GF-D8 (cell line): ENCODE measurements at regions not wholly inside any gene's neighbourhood (a gene's known extent, or its start where the extent isn't known, plus 50 kb on each side); places are given as distances from the start of the nearest gene placed in this dataset.

Experiments
- DNase-seq: peaks from one replicate; lab custom pipeline; 2025; lab: John Stamatoyannopoulos, UW

- DNase-seq: no peak
These were observed 55.2 kb upstream of the FRMD4B start for GRCh38 chr3:69441040-69441439.

GRCh38 chr3:69439643-69440270 is 53.9 kb upstream of the FRMD4B start:
- no peak for DNase-seq

- DNase-seq: no peak
These were observed 52.6 kb upstream of the FRMD4B start for GRCh38 chr3:69438476-69438875.

- DNase-seq: no peak
These were observed 49.7 kb upstream of the FRMD4B start for GRCh38 chr3:69435274-69436265.
